Neuronal stem cell (in vitro differentiated cells): ENCODE measurements at regions not wholly inside any gene's neighbourhood (a gene's known extent, or its start where the extent isn't known, plus 50 kb on each side); places are given as distances from the start of the nearest gene placed in this dataset.

ENCODE experiments used
- DNase-seq: peaks from one replicate; pipeline ENCODE4 v3.0.0-alpha.2; 2013; ENCODE audit warnings: low spot score
- H2AFZ ChIP-seq: one replicate; pipeline ENCODE4 v1.6.1; 2013; ENCODE audit warnings: mild to moderate bottlenecking, low read length, inconsistent platforms
- H2AK5ac ChIP-seq: 2 replicates; pipeline ENCODE4 v1.6.1; 2013; ENCODE audit warnings: low read depth, mild to moderate bottlenecking, inconsistent platforms, low read length, moderate library complexity, mixed read lengths
- H2BK120ac ChIP-seq: 2 replicates; pipeline ENCODE4 v1.6.1; 2013; ENCODE audit warnings: low read depth, mild to moderate bottlenecking, inconsistent platforms, low read length, moderate library complexity, mixed read lengths
- H2BK12ac ChIP-seq: one replicate; pipeline ENCODE4 v1.6.1; 2013; ENCODE audit warnings: low read length, inconsistent platforms
- H2BK15ac ChIP-seq: 2 replicates; pipeline ENCODE4 v1.6.1; 2013; ENCODE audit warnings: mild to moderate bottlenecking, low read length, inconsistent platforms, mixed read lengths
- H2BK5ac ChIP-seq: one replicate; pipeline ENCODE4 v1.6.1; 2013; ENCODE audit warnings: inconsistent platforms, mild to moderate bottlenecking, low read length, moderate library complexity
- H3K14ac ChIP-seq: one replicate; pipeline ENCODE4 v1.6.1; 2013; ENCODE audit warnings: low read length, inconsistent platforms
- H3K18ac ChIP-seq: 2 replicates; pipeline ENCODE4 v1.6.1; 2013; ENCODE audit warnings: low read length, inconsistent platforms
- H3K23ac ChIP-seq: 2 replicates; pipeline ENCODE4 v1.6.1; 2013; ENCODE audit warnings: low read depth, mild to moderate bottlenecking, mixed read lengths, low read length, inconsistent platforms; ENCODE audit not compliant: poor library complexity
- H3K27ac ChIP-seq: replicated peaks from 3 replicates; pipeline ENCODE4 v1.5.1; 2013; ENCODE audit warnings: low read length, inconsistent platforms
- H3K27me3 ChIP-seq, 3 experiments: 2 replicates each; pipeline ENCODE4 v1.6.1; 2013; ENCODE audit warnings: low read length in 3 of 3, mild to moderate bottlenecking in 2 of 3, inconsistent platforms in 1 of 3, low read depth in 1 of 3, mixed read lengths in 1 of 3, moderate library complexity in 1 of 3; ENCODE audit not compliant: control insufficient read depth in 3 of 3, insufficient read depth in 3 of 3
- H3K36me3 ChIP-seq, 2 donors: replicated peaks in 1 of 2; 2 replicates each; pipeline ENCODE4 v1.6.1; 2013; ENCODE audit warnings: low read length in 2 of 2; ENCODE audit not compliant: control insufficient read depth in 2 of 2, insufficient read depth in 2 of 2
- H3K4ac ChIP-seq: 2 replicates; pipeline ENCODE4 v1.6.1; 2013; ENCODE audit warnings: inconsistent platforms, mild to moderate bottlenecking, low read length, moderate library complexity
- H3K4me1 ChIP-seq, 2 donors: 1 replicate in 1 of 2; 2 replicates in 1 of 2; pipeline ENCODE4 v1.6.1; 2013; ENCODE audit warnings: low read length in 2 of 2, low read depth in 1 of 2; ENCODE audit not compliant: control insufficient read depth in 2 of 2, insufficient read depth in 1 of 2
- H3K4me2 ChIP-seq: one replicate; pipeline ENCODE4 v1.6.1; 2013; ENCODE audit warnings: mild to moderate bottlenecking, low read length, inconsistent platforms; ENCODE audit not compliant: insufficient read depth, poor library complexity, severe bottlenecking
- H3K4me3 ChIP-seq, 2 donors: 2 replicates each; pipeline ENCODE4 v1.5.1; 2013; ENCODE audit warnings: low read length in 2 of 2, mild to moderate bottlenecking in 2 of 2, inconsistent platforms in 1 of 2, moderate library complexity in 1 of 2
- H3K79me1 ChIP-seq: one replicate; pipeline ENCODE4 v1.6.1; 2013; ENCODE audit warnings: low read depth, mild to moderate bottlenecking, inconsistent platforms, low read length, moderate library complexity
- H3K9ac ChIP-seq: one replicate; pipeline ENCODE4 v1.6.1; 2013; ENCODE audit warnings: mild to moderate bottlenecking, low read depth, low read length, inconsistent platforms; ENCODE audit not compliant: poor library complexity
- H3K9me3 ChIP-seq, 2 donors: replicated peaks in 1 of 2; 2 replicates each; pipeline versions ENCODE3 to v1.6.1; 2013; ENCODE audit warnings: low read length in 2 of 2, mild to moderate bottlenecking in 2 of 2, inconsistent platforms in 1 of 2, low read depth in 1 of 2, mixed read lengths in 1 of 2, moderate library complexity in 1 of 2; ENCODE audit not compliant: control insufficient read depth in 2 of 2, insufficient read depth in 1 of 2
- H4K8ac ChIP-seq: one replicate; pipeline ENCODE4 v1.6.1; 2013; ENCODE audit warnings: low read depth, mild to moderate bottlenecking, inconsistent platforms, low read length, moderate library complexity
- H4K91ac ChIP-seq: one replicate; pipeline ENCODE4 v1.6.1; 2013; ENCODE audit warnings: low read length, low read depth, mild to moderate bottlenecking, inconsistent platforms; ENCODE audit not compliant: poor library complexity
- WGBS, 2 donors: extraction: QIAGEN DNeasy Blood & Tissue Kit; methylation state at CpG; one replicate each; pipeline ENCODE4 v1.1.7; 2013; ENCODE audit warnings: missing lambda C conversion rate in 2 of 2, mixed read lengths in 1 of 2; ENCODE audit not compliant: insufficient read length in 2 of 2, insufficient replicate concordance in 1 of 2; ENCODE audit errors: extremely low coverage in 2 of 2; 5-methylcytosine and 5-hydroxymethylcytosine counted together

- DNase-seq = no peak
- Histone ChIP-seq H2BK120ac (no peak overlapping the region), H2AK5ac (no peak overlapping the region), H3K79me1 (no peaks in the 10 kb centered on the region), H3K36me3 (no peaks in the 10 kb centered on the region), H3K27ac (no peak overlapping the region), H2BK15ac (no peak overlapping the region), H2AFZ (no peak overlapping the region), H3K18ac (no peak overlapping the region), H3K9me3 (no peaks in the 10 kb centered on the region), H3K4ac (no peak overlapping the region), H4K91ac (no peak overlapping the region), H3K23ac (no peak overlapping the region), H3K14ac (no peak overlapping the region), H3K4me1 (peaks cover 0 to 2% of the 10 kb centered on the region in 2 donors), H3K4me3 (no peak overlapping the region), H2BK12ac (no peak overlapping the region), H2BK5ac (no peak overlapping the region), H3K27me3 (no peaks in the 10 kb centered on the region), H3K9ac (no peak overlapping the region), H4K8ac (no peak overlapping the region), H3K4me2 (no peak overlapping the region)
- no CpG with 5 or more reads among the region's 5 CpGs for WGBS, 2 donors
Observed at GRCh38 chr12:114920771-114921554, 237.0 kb upstream of the TBX3 start.

- Histone ChIP-seq H2BK5ac (no peak overlapping the region), H3K27ac (no peak overlapping the region), H3K18ac (no peak overlapping the region), H2BK120ac (no peak overlapping the region), H3K9ac (no peak overlapping the region), H3K36me3 (no peaks in the 10 kb centered on the region), H3K79me1 (no peaks in the 10 kb centered on the region), H3K9me3 (no peaks in the 10 kb centered on the region), H2AK5ac (no peak overlapping the region), H3K27me3 (no peaks in the 10 kb centered on the region), H3K4me1 (peaks cover 0 to 5% of the 10 kb centered on the region in 2 donors), H4K8ac (no peak overlapping the region), H3K4me2 (no peak overlapping the region), H3K14ac (no peak overlapping the region), H3K4ac (no peak overlapping the region), H3K23ac (no peak overlapping the region), H2BK12ac (no peak overlapping the region), H3K4me3 (no peak overlapping the region), H2AFZ (no peak overlapping the region), H4K91ac (no peak overlapping the region), H2BK15ac (no peak overlapping the region)
- WGBS, 2 donors = no CpG with 5 or more reads among the region's 8 CpGs
- DNase-seq = no peak
Observed at GRCh38 chr12:114919479-114919878, 235.5 kb upstream of the TBX3 start.

- no CpG with 5 or more reads among the region's 3 CpGs for WGBS, 2 donors
- no peak overlapping the region for H2BK5ac ChIP-seq
- no peaks in the 10 kb centered on the region for H3K36me3 ChIP-seq
- H3K27me3 ChIP-seq = no peaks in the 10 kb centered on the region
- no peak overlapping the region for H4K8ac ChIP-seq
- no peak overlapping the region for H3K18ac ChIP-seq
- H3K9ac ChIP-seq = no peak overlapping the region
- no peak overlapping the region for H2BK120ac ChIP-seq
- H4K91ac ChIP-seq = no peak overlapping the region
- no peak overlapping the region for H2AFZ ChIP-seq
- H3K4me3 ChIP-seq = no peak overlapping the region
- H2BK12ac ChIP-seq = no peak overlapping the region
- no peak overlapping the region for H3K14ac ChIP-seq
- no peak overlapping the region for H2BK15ac ChIP-seq
- H2AK5ac ChIP-seq = no peak overlapping the region
- no peak for DNase-seq
- H3K23ac ChIP-seq = no peak overlapping the region
- no peak overlapping the region for H3K4ac ChIP-seq
- H3K27ac ChIP-seq = no peak overlapping the region
- H3K4me2 ChIP-seq = no peak overlapping the region
- H3K79me1 ChIP-seq = no peaks in the 10 kb centered on the region
- no peaks in the 10 kb centered on the region for H3K9me3 ChIP-seq
- peaks cover 0 to 9% of the 10 kb centered on the region in 2 donors for H3K4me1 ChIP-seq
Observed at GRCh38 chr12:114918535-114919233, 234.7 kb upstream of the TBX3 start.

- no peak overlapping the region for H2BK5ac ChIP-seq
- H3K14ac ChIP-seq = no peak overlapping the region
- no peak overlapping the region for H4K91ac ChIP-seq
- DNase-seq = no peak
- H3K27me3 ChIP-seq = no peaks in the 10 kb centered on the region
- H2AFZ ChIP-seq = no peak overlapping the region
- no peak overlapping the region for H2BK120ac ChIP-seq
- H4K8ac ChIP-seq = no peak overlapping the region
- H3K36me3 ChIP-seq = no peaks in the 10 kb centered on the region
- H3K79me1 ChIP-seq = no peaks in the 10 kb centered on the region
- H2BK15ac ChIP-seq = no peak overlapping the region
- H2AK5ac ChIP-seq = no peak overlapping the region
- no peak overlapping the region for H3K4ac ChIP-seq
- H3K23ac ChIP-seq = no peak overlapping the region
- no peaks in the 10 kb centered on the region for H3K9me3 ChIP-seq
- H3K4me3 ChIP-seq = no peak overlapping the region
- H3K18ac ChIP-seq = no peak overlapping the region
- peaks cover 0 to 9% of the 10 kb centered on the region in 2 donors for H3K4me1 ChIP-seq
- no peak overlapping the region for H2BK12ac ChIP-seq
- no peak overlapping the region for H3K4me2 ChIP-seq
- H3K27ac ChIP-seq = no peak overlapping the region
- H3K9ac ChIP-seq = no peak overlapping the region
Observed at GRCh38 chr12:114917953-114918352, 234.0 kb upstream of the TBX3 start.
